Activated T-helper 2 cell treated with anti-CD3 and anti-CD28 coated beads, Interferon-gamma antibody, Interleukin-2, Interleukin-4, amounts not matched to agents 10 μg/mL and 5 μg/mL and 100 μg/mL, durations not matched to agents 14 hours and 24 hours and 36 hours (primary cell): ENCODE measurements at regions not wholly inside any gene's neighbourhood (a gene's known extent, or its start where the extent isn't known, plus 50 kb on each side); places are given as distances from the start of the nearest gene placed in this dataset.

Experiments used
- DNase-seq: peaks from one replicate; pipeline ENCODE4 v3.0.0; 2021; ENCODE audit warnings: low spot score
- H3K27ac Mint-ChIP-seq: one replicate; pipeline ENCODE4 v1.8.0; 2021; ENCODE audit warnings: mixed read lengths
- H3K27me3 Mint-ChIP-seq: one replicate; pipeline ENCODE4 v1.8.0; 2021; ENCODE audit warnings: low read depth, mixed read lengths
- H3K36me3 Mint-ChIP-seq: one replicate; pipeline ENCODE4 v1.8.0; 2021; ENCODE audit warnings: low read depth, mixed read lengths
- H3K4me1 Mint-ChIP-seq: one replicate; pipeline ENCODE4 v1.8.0; 2021; ENCODE audit warnings: low read depth, mixed read lengths
- H3K4me3 Mint-ChIP-seq: one replicate; pipeline ENCODE4 v1.8.0; 2021; ENCODE audit warnings: low read depth, mild to moderate bottlenecking, moderate library complexity, mixed read lengths
- H3K9me3 Mint-ChIP-seq: one replicate; pipeline ENCODE4 v1.8.0; 2021; ENCODE audit warnings: mixed read lengths
- intact Hi-C: fragments of 100-400 bp; cut with micrococcal nuclease; formaldehyde crosslinking; loops from one replicate; pipeline ENCODE4 v1.15.1; 2023

DNA sequence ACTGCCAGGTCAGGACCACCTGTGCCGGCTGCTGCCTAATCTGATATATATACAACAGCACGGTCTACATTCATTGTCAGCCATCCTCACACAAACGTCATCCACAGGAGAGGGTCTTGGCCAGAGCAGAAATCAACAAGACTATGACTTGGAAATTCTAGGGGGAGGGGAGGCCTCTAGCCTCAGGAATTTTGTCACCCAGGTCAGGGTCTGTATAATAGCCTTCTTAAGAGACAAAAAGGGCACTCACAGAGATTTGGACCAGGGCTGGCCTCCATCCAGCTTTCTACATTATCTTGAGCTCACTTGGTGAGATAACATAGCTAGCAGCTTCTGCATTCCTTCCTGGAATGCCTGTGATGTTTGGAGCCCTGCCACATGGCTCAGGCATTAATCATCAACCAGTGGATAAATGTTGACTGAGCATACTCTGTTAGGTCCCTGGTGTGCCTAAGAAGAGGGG is 50.4 kb upstream of the CTIF start:
- Mint-ChIP-seq H3K4me1 (no peaks in the 10 kb centered on the region), H3K27me3 (peaks cover 11% of the 10 kb centered on the region), H3K9me3 (no peaks in the 10 kb centered on the region), H3K4me3 (no peak overlapping the region), H3K36me3 (no peaks in the 10 kb centered on the region), H3K27ac (no peak overlapping the region)
- no peak for DNase-seq
- intact Hi-C loops, result no loop called here

GRCh38 chr18:48486754-48487153 is 52.1 kb upstream of the CTIF start:
- H3K4me3 Mint-ChIP-seq, result no peak overlapping the region
- no peak overlapping the region for H3K27ac Mint-ChIP-seq
- H3K9me3 Mint-ChIP-seq, result no peaks in the 10 kb centered on the region
- no peaks in the 10 kb centered on the region for H3K36me3 Mint-ChIP-seq
- intact Hi-C loops, result no loop called here
- H3K4me1 Mint-ChIP-seq, result no peaks in the 10 kb centered on the region
- no peak for DNase-seq
- H3K27me3 Mint-ChIP-seq, result peaks cover 10% of the 10 kb centered on the region

DNA sequence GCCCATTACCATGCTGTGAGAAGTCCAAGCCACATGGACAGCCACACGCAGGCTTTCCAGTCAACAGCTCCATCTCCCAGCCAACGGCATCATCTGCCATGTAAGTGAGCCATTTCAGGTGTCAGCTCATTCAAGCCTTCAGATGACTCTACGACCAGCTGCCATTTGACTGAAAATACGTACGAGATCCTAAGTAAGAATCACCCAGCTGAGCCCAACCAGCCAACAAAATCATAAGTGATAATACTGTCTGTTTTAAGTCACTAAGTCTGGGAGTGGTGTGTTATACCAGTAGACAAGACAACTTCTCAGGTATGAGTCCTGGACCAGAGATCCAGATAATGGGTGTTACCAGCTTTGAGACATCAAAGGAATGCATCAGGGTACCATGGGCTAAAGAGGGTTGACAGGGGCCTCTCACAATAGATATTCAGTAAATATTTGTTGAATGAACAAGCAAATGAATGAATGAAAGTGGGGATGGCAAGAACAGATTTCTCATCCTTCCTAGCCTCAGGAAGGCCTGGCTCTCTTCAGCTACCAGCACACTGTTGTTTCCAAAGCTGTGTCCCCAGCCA is 52.9 kb upstream of the CTIF start:
- Mint-ChIP-seq H3K27ac (no peak overlapping the region), H3K9me3 (no peaks in the 10 kb centered on the region)

GRCh38 chr18:48481092-48481491 is 57.7 kb upstream of the CTIF start:
- H3K4me3 Mint-ChIP-seq, result no peak overlapping the region
- peaks cover 39% of the 10 kb centered on the region for H3K27me3 Mint-ChIP-seq
- no peak overlapping the region for H3K27ac Mint-ChIP-seq
- no peaks in the 10 kb centered on the region for H3K36me3 Mint-ChIP-seq
- no peaks in the 10 kb centered on the region for H3K4me1 Mint-ChIP-seq
- DNase-seq, result no peak
- intact Hi-C loops, result no loop called here
- H3K9me3 Mint-ChIP-seq, result no peaks in the 10 kb centered on the region

More for the DNA sequence above, 52.9 kb upstream of the CTIF start:
- Mint-ChIP-seq H3K4me1 (no peaks in the 10 kb centered on the region), H3K4me3 (no peak overlapping the region), H3K27me3 (peaks cover 17% of the 10 kb centered on the region), H3K36me3 (no peaks in the 10 kb centered on the region)
- DNase-seq, result no peak
- intact Hi-C loops, result no loop called here

DNA sequence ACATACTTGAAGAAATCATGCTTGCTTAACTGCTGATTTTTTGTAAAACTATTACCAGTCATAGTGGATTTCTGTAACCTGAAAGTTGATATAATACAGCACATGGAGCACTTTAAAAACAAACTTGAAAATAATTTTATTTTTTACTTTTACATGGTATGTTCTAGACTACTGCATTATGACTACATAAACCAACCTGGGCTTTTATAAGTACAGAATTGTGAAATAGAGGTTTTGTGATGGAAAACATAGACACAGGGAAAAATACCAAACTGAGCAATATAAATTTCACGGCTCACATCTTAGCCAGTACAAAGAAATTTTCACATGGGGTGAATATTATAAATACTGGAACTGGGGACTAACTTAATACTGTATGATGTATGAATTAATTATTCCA is 59.3 kb upstream of the CTIF start:
- DNase-seq, result no peak
- intact Hi-C loops, result no loop called here
- no peak overlapping the region for H3K4me3 Mint-ChIP-seq
- no peaks in the 10 kb centered on the region for H3K4me1 Mint-ChIP-seq
- H3K27me3 Mint-ChIP-seq, result peaks cover 37% of the 10 kb centered on the region
- H3K36me3 Mint-ChIP-seq, result no peaks in the 10 kb centered on the region
- H3K9me3 Mint-ChIP-seq, result no peaks in the 10 kb centered on the region
- H3K27ac Mint-ChIP-seq, result no peak overlapping the region

DNA sequence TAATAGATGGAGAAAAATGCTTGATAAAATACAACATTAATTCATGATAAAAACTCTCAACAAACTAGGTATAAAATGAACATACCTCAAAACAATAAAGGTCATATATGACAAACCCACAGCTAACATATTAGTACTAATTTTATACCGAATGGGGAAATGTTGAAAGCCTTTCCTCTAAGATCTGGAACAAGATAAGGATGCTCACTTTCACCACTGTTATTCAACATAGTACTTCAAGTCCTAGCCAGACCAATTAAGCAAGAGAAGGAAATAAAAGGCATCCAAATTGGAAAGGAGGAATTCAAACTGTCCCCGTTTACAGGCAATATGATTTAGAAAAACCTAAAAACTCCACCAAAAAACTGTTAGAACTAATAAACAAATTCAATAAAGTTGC is 61.5 kb upstream of the CTIF start:
- no peaks in the 10 kb centered on the region for H3K9me3 Mint-ChIP-seq
- intact Hi-C loops, result no loop called here
- H3K36me3 Mint-ChIP-seq, result no peaks in the 10 kb centered on the region
- H3K4me3 Mint-ChIP-seq, result no peak overlapping the region
- DNase-seq, result no peak
- no peaks in the 10 kb centered on the region for H3K4me1 Mint-ChIP-seq
- peaks cover 44% of the 10 kb centered on the region for H3K27me3 Mint-ChIP-seq
- H3K27ac Mint-ChIP-seq, result no peak overlapping the region

DNA sequence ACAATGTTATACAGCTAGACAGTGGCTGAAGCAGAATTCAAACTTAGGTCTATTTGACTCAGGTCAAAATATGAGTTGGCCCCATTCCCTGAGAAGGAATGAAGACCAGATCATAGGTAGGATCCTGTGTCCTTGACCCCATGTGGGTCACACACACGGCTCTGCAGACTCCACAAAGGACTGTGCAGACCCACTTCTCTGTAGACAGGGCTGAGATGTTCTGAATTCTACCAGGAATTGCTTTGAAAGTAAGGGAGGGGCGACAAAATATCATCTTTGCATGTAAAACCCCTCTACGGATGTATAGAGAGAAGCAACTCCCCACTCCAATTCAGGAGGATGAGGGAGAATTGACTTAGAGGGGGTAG is 62.3 kb upstream of the CTIF start:
- Mint-ChIP-seq H3K4me1 (no peaks in the 10 kb centered on the region), H3K36me3 (no peaks in the 10 kb centered on the region), H3K9me3 (no peaks in the 10 kb centered on the region), H3K4me3 (no peak overlapping the region), H3K27me3 (peaks cover 47% of the 10 kb centered on the region), H3K27ac (no peak overlapping the region)
- intact Hi-C loops, result loop anchor here (1.0 kb wide), 1 partner anchor 188 kb away; no protein-coding TSS in a partner anchor
- DNase-seq, result no peak

GRCh38 chr18:48475635-48476549 is 62.9 kb upstream of the CTIF start:
- intact Hi-C loops, result loop anchor here (1.0 kb wide), 1 partner anchor 188 kb away; no protein-coding TSS in a partner anchor
- no peak overlapping the region for H3K27ac Mint-ChIP-seq
- H3K9me3 Mint-ChIP-seq, result no peaks in the 10 kb centered on the region
- DNase-seq, result no peak
- no peaks in the 10 kb centered on the region for H3K4me1 Mint-ChIP-seq
- H3K4me3 Mint-ChIP-seq, result no peak overlapping the region
- H3K36me3 Mint-ChIP-seq, result no peaks in the 10 kb centered on the region
- H3K27me3 Mint-ChIP-seq, result peaks cover 45% of the 10 kb centered on the region

DNA sequence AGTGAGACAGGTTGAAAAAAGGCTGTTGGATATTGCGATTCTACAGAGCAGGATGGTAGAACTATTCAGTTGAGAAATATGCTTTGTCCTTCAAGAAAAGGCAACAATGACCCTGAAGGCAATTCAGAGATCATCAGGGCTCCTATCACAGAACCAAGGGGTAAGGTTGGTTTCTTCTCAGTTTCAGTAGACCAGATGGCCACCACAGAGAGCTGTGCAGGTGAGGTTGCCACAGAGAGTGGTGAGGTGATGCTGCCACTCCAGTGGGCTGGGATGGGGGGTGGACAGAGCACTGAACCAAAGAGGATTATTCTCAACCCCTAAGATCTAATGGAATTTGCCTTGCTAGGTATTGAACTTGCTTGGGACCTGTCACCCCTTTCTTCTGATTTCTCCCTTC is 64.6 kb upstream of the ZBTB7C start:
- Mint-ChIP-seq H3K9me3 (no peaks in the 10 kb centered on the region), H3K27ac (no peak overlapping the region)

DNA sequence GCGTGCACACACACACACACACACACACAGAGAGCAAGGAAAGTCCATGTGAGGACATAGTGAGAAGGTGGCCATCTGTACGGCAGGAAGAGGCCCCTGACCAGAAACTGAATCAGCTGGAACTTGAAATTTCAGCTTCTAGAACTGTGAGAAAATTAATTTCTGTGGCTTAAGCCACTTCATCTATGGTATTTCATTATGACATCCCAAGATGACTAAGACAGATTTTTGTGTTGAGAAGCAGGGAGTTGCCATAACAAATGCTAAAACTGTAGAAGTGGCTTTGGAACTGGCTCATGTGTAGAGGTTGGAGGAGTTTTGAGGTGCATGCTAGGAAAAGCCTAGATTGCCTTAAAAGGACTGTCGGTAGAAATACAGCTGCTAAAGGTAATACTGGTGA is 63.4 kb upstream of the ZBTB7C start:
- Mint-ChIP-seq H3K36me3 (no peaks in the 10 kb centered on the region), H3K27ac (no peak overlapping the region), H3K4me3 (no peak overlapping the region), H3K4me1 (no peaks in the 10 kb centered on the region), H3K27me3 (peaks cover 34% of the 10 kb centered on the region), H3K9me3 (no peaks in the 10 kb centered on the region)
- intact Hi-C loops, result no loop called here
- no peak for DNase-seq

More for the DNA sequence above, 64.6 kb upstream of the ZBTB7C start:
- Mint-ChIP-seq H3K4me1 (no peaks in the 10 kb centered on the region), H3K27me3 (peaks cover 39% of the 10 kb centered on the region), H3K36me3 (no peaks in the 10 kb centered on the region), H3K4me3 (no peak overlapping the region)
- intact Hi-C loops, result no loop called here
- no peak for DNase-seq

- intact Hi-C loops, result no loop called here
- H3K4me3 Mint-ChIP-seq, result no peak overlapping the region
- H3K4me1 Mint-ChIP-seq, result no peaks in the 10 kb centered on the region
- peaks cover 25% of the 10 kb centered on the region for H3K27me3 Mint-ChIP-seq
- H3K27ac Mint-ChIP-seq, result no peak overlapping the region
- no peaks in the 10 kb centered on the region for H3K36me3 Mint-ChIP-seq
- DNase-seq, result no peak
- H3K9me3 Mint-ChIP-seq, result no peaks in the 10 kb centered on the region
These were observed 61.4 kb upstream of the ZBTB7C start for GRCh38 chr18:48470484-48471180.

DNA sequence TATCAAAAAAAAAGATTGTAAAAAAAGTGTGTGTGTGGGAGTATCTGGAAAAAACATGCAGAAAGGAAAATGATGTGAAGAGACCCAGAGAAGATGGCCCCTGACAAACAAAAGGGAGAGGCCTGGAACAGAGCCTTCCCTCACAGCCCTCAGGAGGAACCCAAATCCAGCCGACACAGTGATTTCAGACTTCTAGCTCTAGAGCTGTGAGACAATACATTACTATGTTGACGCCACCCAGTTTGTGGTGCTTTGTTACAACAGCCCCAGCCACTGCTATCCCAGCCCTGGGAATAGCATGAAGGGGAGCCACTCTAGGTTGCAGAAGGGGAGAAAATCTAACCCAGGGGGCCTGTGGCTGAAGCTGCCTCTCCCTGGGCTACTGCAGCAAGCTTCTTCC is 59.0 kb upstream of the ZBTB7C start:
- no peaks in the 10 kb centered on the region for H3K9me3 Mint-ChIP-seq
- H3K4me3 Mint-ChIP-seq, result no peak overlapping the region
- DNase-seq, result no peak
- intact Hi-C loops, result no loop called here
- H3K27ac Mint-ChIP-seq, result no peak overlapping the region
- H3K36me3 Mint-ChIP-seq, result no peaks in the 10 kb centered on the region
- H3K27me3 Mint-ChIP-seq, result peaks cover 25% of the 10 kb centered on the region
- H3K4me1 Mint-ChIP-seq, result no peaks in the 10 kb centered on the region

DNA sequence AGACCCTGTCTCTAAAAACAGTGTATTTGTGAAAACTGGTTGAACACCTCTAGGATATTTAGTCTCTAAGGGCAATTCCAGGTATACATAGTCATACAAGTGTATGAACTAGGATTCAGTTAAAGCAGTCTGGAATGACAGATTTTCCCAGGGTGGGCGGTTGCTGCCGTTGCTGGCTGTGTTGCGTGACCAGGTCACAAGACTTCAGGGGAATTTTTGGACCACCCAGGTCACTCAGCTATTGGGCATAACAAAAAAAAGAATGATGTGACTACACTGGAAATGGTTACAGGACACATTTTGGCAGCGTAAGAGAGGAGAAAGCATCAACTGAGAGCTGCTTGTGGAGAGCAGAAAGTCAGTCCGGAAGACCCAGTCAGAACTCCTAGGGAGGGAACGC is 58.0 kb upstream of the ZBTB7C start:
- no peak for DNase-seq
- H3K27ac Mint-ChIP-seq, result no peak overlapping the region
- H3K27me3 Mint-ChIP-seq, result peaks cover 27% of the 10 kb centered on the region
- H3K9me3 Mint-ChIP-seq, result no peaks in the 10 kb centered on the region
- intact Hi-C loops, result no loop called here
- H3K4me1 Mint-ChIP-seq, result no peaks in the 10 kb centered on the region
- H3K4me3 Mint-ChIP-seq, result no peak overlapping the region
- no peaks in the 10 kb centered on the region for H3K36me3 Mint-ChIP-seq
